ENCODE measurements at regions not wholly inside any gene's neighbourhood (a gene's known extent, or its start where the extent isn't known, plus 50 kb on each side); places are given as distances from the start of the nearest gene placed in this dataset.
"Not testable (repeated sequence)": the region's sequence is repeated elsewhere in the genome, so short reads cannot be mapped to it uniquely, and the experiment has no call there.

DNA sequence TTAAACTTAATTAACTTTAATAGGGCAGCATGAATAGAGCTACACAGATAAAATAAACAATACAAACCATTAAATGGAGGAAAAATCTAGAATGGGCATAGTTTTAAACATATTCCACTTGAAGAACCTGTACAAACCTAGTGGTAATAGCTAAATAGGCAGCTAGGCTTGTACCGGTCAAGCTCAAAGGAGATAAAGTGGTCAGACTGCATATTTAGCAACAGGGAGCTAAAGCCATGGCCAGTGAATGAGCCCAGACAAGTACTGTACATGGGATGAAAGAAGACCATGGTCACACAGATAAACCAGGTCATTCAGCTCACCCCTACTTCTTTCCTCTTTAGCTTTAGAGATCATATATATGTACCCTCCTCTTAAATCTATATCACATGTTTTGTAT, 186.6 kb upstream of the KRR1 start:
- no peak overlapping the region for H3K4me3 ChIP-seq (ENCODE audit: low read length in 3 of 3)

DNA sequence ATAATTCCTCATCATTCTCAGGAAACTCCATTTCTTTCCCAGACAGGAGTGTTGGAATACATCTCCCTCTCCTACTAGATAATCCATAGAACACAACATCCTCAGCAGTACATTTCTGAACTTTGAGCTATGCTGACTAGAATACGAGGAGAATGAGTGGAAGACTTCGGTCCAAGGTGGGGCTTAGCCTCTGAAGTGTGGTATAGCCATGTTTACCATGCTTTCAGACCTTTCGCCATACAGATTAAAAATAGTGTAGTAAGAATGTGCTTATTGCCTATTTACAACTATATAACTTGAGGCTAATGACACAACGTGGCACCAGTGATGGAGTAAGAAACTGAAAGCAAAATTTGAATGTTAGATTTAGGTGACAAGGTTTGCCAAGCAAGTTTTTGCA, 184.5 kb upstream of the KRR1 start:
- no peaks in the 10 kb centered on the region for H3K9me3 ChIP-seq (ENCODE audit: control insufficient read depth in 3 of 3, low read length in 3 of 3)
- H3K27me3 ChIP-seq (ENCODE audit: control insufficient read depth in 3 of 3, insufficient read depth in 3 of 3, low read length in 3 of 3) = no peaks in the 10 kb centered on the region
- no peak overlapping the region for H3K4me3 ChIP-seq (ENCODE audit: low read length in 3 of 3)
- no peak overlapping the region for H3K27ac ChIP-seq (ENCODE audit: low read depth, low read length)
- no peak overlapping the region for H3K9ac ChIP-seq (ENCODE audit: low read depth in 1 of 3, low read length in 3 of 3)
- no peaks in the 10 kb centered on the region for H3K4me1 ChIP-seq (ENCODE audit: control insufficient read depth in 3 of 3, insufficient read depth in 3 of 3, low read length in 3 of 3)
- no peaks in the 10 kb centered on the region for H3K36me3 ChIP-seq (ENCODE audit: control insufficient read depth in 3 of 3, insufficient read depth in 3 of 3, low read length in 3 of 3)

More for the DNA sequence above, 186.6 kb upstream of the KRR1 start:
- H3K27me3 ChIP-seq (ENCODE audit: control insufficient read depth in 3 of 3, insufficient read depth in 3 of 3, low read length in 3 of 3) = no peaks in the 10 kb centered on the region
- no peak overlapping the region for H3K27ac ChIP-seq (ENCODE audit: low read depth, low read length)
- H3K9me3 ChIP-seq (ENCODE audit: control insufficient read depth in 3 of 3, low read length in 3 of 3) = no peaks in the 10 kb centered on the region
- no peaks in the 10 kb centered on the region for H3K4me1 ChIP-seq (ENCODE audit: control insufficient read depth in 3 of 3, insufficient read depth in 3 of 3, low read length in 3 of 3)
- H3K9ac ChIP-seq (ENCODE audit: low read depth in 1 of 3, low read length in 3 of 3) = no peak overlapping the region
- no peaks in the 10 kb centered on the region for H3K36me3 ChIP-seq (ENCODE audit: control insufficient read depth in 3 of 3, insufficient read depth in 3 of 3, low read length in 3 of 3)

GRCh38 chr12:75694534-75695268, 183.3 kb upstream of the KRR1 start:
- Histone ChIP-seq H3K4me3 (ENCODE audit: low read length in 3 of 3) (no peak overlapping the region), H3K9ac (ENCODE audit: low read depth in 1 of 3, low read length in 3 of 3) (no peak overlapping the region), H3K27ac (ENCODE audit: low read depth, low read length) (no peak overlapping the region), H3K36me3 (ENCODE audit: control insufficient read depth in 3 of 3, insufficient read depth in 3 of 3, low read length in 3 of 3) (no peaks in the 10 kb centered on the region), H3K9me3 (ENCODE audit: control insufficient read depth in 3 of 3, low read length in 3 of 3) (no peaks in the 10 kb centered on the region), H3K27me3 (ENCODE audit: control insufficient read depth in 3 of 3, insufficient read depth in 3 of 3, low read length in 3 of 3) (no peaks in the 10 kb centered on the region), H3K4me1 (ENCODE audit: control insufficient read depth in 3 of 3, insufficient read depth in 3 of 3, low read length in 3 of 3) (no peaks in the 10 kb centered on the region)

DNA sequence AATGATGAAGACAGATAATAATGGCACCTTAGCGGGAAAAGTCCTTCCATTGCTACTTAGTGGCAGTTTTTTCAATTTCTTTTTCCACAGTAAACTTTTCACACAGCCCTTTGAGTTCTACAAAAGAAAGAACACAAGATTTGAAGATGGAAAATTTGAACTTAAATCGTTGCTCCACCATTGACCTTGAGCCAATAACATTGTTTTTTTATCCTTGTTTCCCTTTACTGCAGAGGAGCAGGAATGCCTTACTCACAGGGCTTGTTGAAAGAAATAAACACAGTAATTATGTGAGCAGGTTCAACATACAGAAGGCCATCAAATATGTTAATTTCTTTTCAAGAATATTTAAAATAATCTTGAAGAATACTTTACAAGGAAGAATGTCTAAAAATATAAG, 181.5 kb upstream of the KRR1 start:
- Histone ChIP-seq H3K36me3 (ENCODE audit: control insufficient read depth in 3 of 3, insufficient read depth in 3 of 3, low read length in 3 of 3) (no peaks in the 10 kb centered on the region), H3K4me3 (ENCODE audit: low read length in 3 of 3) (no peak overlapping the region), H3K27ac (ENCODE audit: low read depth, low read length) (no peak overlapping the region), H3K27me3 (ENCODE audit: control insufficient read depth in 3 of 3, insufficient read depth in 3 of 3, low read length in 3 of 3) (no peaks in the 10 kb centered on the region), H3K9ac (ENCODE audit: low read depth in 1 of 3, low read length in 3 of 3) (no peak overlapping the region), H3K9me3 (ENCODE audit: control insufficient read depth in 3 of 3, low read length in 3 of 3) (no peaks in the 10 kb centered on the region), H3K4me1 (ENCODE audit: control insufficient read depth in 3 of 3, insufficient read depth in 3 of 3, low read length in 3 of 3) (no peaks in the 10 kb centered on the region)

DNA sequence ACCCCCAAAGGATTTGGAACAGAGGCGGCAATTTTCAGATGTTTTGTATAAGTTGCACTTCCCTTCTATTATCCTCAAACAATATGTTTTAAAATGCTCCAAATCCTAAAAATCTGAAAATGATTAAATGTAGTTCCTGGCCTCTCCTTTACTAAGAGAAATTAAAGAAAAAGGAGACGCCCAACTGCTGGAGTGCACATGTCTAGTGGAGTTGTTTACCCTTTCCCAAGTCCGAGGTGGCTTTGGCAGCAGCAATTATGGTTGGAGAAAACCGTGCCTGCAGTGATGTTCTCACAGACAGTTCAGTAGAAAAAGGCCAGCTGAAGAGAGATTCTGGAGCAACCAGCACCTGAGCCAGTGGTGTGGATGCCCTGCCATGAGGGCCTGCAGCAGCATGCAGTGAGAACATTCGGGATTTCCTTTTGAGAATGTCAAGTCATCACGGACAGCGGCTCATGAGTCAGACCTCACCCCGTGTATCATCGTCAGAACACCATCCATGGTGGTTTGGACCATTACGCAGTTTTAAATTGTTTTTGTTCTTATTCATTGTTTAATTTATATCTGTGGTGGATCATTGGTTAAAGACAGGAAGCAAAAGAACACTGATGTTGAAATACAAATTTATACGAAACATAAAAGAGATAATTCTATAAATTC, 179.0 kb upstream of the KRR1 start:
- H3K4me1 ChIP-seq (ENCODE audit: control insufficient read depth in 3 of 3, insufficient read depth in 3 of 3, low read length in 3 of 3) = no peaks in the 10 kb centered on the region
- no peaks in the 10 kb centered on the region for H3K36me3 ChIP-seq (ENCODE audit: control insufficient read depth in 3 of 3, insufficient read depth in 3 of 3, low read length in 3 of 3)
- no peaks in the 10 kb centered on the region for H3K27me3 ChIP-seq (ENCODE audit: control insufficient read depth in 3 of 3, insufficient read depth in 3 of 3, low read length in 3 of 3)
- no peak overlapping the region for H3K27ac ChIP-seq (ENCODE audit: low read depth, low read length)
- no peak overlapping the region for H3K4me3 ChIP-seq (ENCODE audit: low read length in 3 of 3)
- no peaks in the 10 kb centered on the region for H3K9me3 ChIP-seq (ENCODE audit: control insufficient read depth in 3 of 3, low read length in 3 of 3)
- H3K9ac ChIP-seq (ENCODE audit: low read depth in 1 of 3, low read length in 3 of 3) = no peak overlapping the region

GRCh38 chr12:75686233-75686632, 174.8 kb upstream of the KRR1 start:
- H3K4me1 ChIP-seq (ENCODE audit: control insufficient read depth in 3 of 3, insufficient read depth in 3 of 3, low read length in 3 of 3); H3K27me3 ChIP-seq (ENCODE audit: control insufficient read depth in 3 of 3, insufficient read depth in 3 of 3, low read length in 3 of 3); H3K9me3 ChIP-seq (ENCODE audit: control insufficient read depth in 3 of 3, low read length in 3 of 3); H3K9ac ChIP-seq (ENCODE audit: low read depth in 1 of 3, low read length in 3 of 3); H3K36me3 ChIP-seq (ENCODE audit: control insufficient read depth in 3 of 3, insufficient read depth in 3 of 3, low read length in 3 of 3); H3K4me3 ChIP-seq (ENCODE audit: low read length in 3 of 3); H3K27ac ChIP-seq (ENCODE audit: low read depth, low read length): not testable (repeated sequence)

DNA sequence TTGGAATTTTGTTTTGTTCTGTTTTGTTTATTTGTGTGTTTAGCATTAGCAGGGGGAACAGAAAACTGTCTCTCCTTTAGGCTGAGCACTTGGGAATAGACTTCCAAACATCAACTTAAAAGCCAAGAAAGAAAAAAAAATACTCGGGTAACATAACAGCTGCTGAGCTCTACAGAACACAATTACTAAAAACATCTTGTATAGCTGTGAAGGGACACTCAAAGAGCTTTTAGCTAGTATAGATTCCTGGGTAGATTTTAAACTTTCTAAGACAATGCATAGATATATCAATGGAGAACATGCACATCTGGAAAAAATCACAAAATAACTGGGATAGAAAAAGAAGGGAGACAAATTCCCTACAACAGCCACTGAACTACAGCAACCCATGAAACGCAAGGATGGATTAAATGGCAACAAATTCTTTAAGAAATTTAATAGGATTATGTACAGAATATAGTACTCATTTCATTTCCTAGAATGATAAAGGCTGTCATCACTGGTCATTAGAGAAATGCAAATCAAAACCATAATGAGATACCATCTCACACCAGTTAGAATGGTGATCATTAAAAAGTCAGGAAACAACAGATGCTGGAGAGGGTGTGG, 174.3 kb upstream of the KRR1 start:
- Histone ChIP-seq H3K9me3 (ENCODE audit: control insufficient read depth in 3 of 3, low read length in 3 of 3) (no peaks in the 10 kb centered on the region), H3K27ac (ENCODE audit: low read depth, low read length) (no peak overlapping the region), H3K4me3 (ENCODE audit: low read length in 3 of 3) (no peak overlapping the region), H3K27me3 (ENCODE audit: control insufficient read depth in 3 of 3, insufficient read depth in 3 of 3, low read length in 3 of 3) (no peaks in the 10 kb centered on the region), H3K36me3 (ENCODE audit: control insufficient read depth in 3 of 3, insufficient read depth in 3 of 3, low read length in 3 of 3) (no peaks in the 10 kb centered on the region), H3K4me1 (ENCODE audit: control insufficient read depth in 3 of 3, insufficient read depth in 3 of 3, low read length in 3 of 3) (no peaks in the 10 kb centered on the region), H3K9ac (ENCODE audit: low read depth in 1 of 3, low read length in 3 of 3) (no peak overlapping the region)

DNA sequence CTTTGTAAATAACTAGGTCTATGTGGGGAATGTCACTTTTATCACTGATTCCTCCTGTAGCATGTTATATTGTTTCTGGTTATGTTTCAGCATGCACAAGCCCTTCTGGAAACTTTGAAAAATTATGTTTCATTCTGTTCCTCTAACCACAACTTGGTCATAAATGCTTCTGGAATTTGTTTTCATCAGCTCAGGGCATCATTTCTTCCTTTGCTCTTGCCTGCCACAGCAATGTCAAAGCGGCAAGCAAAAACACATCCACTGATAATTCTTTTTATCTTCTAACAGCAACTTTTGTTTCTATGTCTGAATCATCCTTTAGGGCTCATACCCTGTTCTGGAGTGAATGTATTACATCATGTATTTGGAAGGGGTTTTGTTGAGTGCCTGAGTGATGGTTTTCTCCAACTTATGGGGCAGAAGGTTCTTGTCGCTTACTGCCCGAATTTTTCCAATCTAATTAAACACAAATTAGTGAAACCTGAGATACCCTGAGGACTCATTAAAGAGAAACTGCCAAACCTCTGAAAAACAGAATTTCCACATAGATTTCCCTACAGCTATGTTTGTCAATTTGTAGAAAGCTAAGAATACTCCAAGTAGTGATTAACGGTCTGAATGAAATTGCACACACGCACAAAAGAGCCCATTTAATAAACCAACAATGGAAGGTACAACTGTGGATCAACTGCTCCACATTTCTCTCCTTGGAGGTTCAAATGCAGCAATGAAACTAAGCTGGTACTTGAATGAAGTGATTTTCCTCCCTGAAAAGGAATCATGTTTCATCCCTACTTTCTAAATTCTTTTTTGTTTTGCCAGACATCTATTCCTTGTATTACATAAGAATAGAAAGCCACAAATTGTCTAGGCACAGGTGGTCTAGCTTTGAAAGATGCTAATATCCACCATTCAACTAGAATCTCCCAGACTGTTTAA, 173.5 kb upstream of the KRR1 start:
- Histone ChIP-seq H3K9me3 (ENCODE audit: control insufficient read depth in 3 of 3, low read length in 3 of 3) (no peaks in the 10 kb centered on the region), H3K27ac (ENCODE audit: low read depth, low read length) (no peak overlapping the region), H3K4me3 (ENCODE audit: low read length in 3 of 3) (no peak overlapping the region), H3K36me3 (ENCODE audit: control insufficient read depth in 3 of 3, insufficient read depth in 3 of 3, low read length in 3 of 3) (no peaks in the 10 kb centered on the region), H3K9ac (ENCODE audit: low read depth in 1 of 3, low read length in 3 of 3) (no peak overlapping the region), H3K27me3 (ENCODE audit: control insufficient read depth in 3 of 3, insufficient read depth in 3 of 3, low read length in 3 of 3) (no peaks in the 10 kb centered on the region), H3K4me1 (ENCODE audit: control insufficient read depth in 3 of 3, insufficient read depth in 3 of 3, low read length in 3 of 3) (no peaks in the 10 kb centered on the region)

GRCh38 chr12:75683995-75684586, 172.7 kb upstream of the KRR1 start:
- H3K9ac ChIP-seq (ENCODE audit: low read depth in 1 of 3, low read length in 3 of 3); H3K27ac ChIP-seq (ENCODE audit: low read depth, low read length): not testable (repeated sequence)

More at GRCh38 chr12:75683995-75684586, 172.7 kb upstream of the KRR1 start:
- H3K36me3 ChIP-seq (ENCODE audit: control insufficient read depth in 3 of 3, insufficient read depth in 3 of 3, low read length in 3 of 3); H3K4me3 ChIP-seq (ENCODE audit: low read length in 3 of 3); H3K27me3 ChIP-seq (ENCODE audit: control insufficient read depth in 3 of 3, insufficient read depth in 3 of 3, low read length in 3 of 3); H3K9me3 ChIP-seq (ENCODE audit: control insufficient read depth in 3 of 3, low read length in 3 of 3); H3K4me1 ChIP-seq (ENCODE audit: control insufficient read depth in 3 of 3, insufficient read depth in 3 of 3, low read length in 3 of 3): not testable (repeated sequence)
